NCI-H1092 treated with DMSO at 0.1 percent for 48 hours (cell line): ENCODE measurements at regions not wholly inside any gene's neighbourhood (a gene's known extent, or its start where the extent isn't known, plus 50 kb on each side); places are given as distances from the start of the nearest gene placed in this dataset.
"Not testable (repeated sequence)": the region's sequence is repeated elsewhere in the genome, so short reads cannot be mapped to it uniquely, and the experiment has no call there.

Experiments used
- DNase-seq: peaks from one replicate; lab custom pipeline; 2025; lab: John Stamatoyannopoulos, UW

GRCh38 chr2:56803596-56803995, 619.8 kb downstream of the CCDC85A start:
- DNase-seq = no peak

DNA sequence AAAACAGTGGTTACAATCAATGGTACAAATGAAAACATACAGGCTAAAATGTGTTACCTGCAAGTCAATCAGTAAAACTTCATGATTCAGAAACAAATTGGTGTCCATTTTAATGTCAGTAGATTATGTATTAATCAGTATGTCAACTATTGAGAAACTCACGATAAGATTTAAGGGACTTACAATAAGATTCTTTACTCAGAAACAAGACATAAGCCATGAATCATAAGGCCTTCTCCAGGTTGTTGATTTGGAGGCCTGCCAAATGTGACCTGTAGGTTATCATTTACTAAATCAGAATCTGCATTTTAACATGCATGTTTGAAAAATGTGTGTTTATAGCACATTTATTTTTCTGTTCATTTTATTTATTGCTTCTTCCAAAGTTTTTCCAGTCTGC, 623.1 kb downstream of the CCDC85A start:
- DNase-seq = no peak

- no peak for DNase-seq
Observed at GRCh38 chr2:56807861-56808260, 624.1 kb downstream of the CCDC85A start.

DNA sequence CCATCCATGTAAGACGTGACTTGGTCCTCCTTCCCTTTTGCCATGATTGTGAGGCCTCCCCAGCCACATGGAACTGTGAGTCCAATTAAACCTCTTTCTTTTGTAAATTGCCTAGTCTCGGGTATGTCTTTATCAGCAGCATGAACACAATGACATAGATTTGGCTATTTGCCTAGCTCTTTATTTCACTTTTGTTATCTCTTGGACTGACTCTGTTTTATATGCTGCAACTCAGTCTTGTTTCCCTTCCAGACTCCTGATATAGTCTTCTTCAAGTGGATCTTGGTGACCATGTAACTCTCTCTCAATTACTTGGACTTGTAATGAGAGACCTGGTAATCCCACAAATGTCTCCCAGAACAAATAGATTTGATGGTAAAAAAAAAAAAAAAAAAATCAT, 627.6 kb downstream of the CCDC85A start:
- DNase-seq = no peak

DNA sequence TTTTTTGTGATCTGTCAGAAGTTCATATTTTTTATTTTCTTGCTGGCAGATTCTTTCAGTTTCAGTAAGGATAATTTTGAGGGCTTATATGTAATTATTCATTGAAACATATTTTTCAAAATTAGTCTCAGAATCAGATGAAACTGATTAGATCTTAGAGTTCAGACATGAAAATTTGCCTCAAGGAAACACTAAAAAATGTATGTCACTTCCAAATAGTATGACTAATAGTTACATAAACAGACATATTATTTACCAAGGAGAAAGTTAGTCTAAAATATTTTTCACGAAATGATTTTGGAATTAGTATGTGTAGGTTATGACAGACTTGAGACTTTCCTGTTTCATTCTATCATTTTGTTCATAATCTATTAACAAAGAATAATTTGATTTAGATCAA, 628.6 kb downstream of the CCDC85A start:
- DNase-seq = no peak

DNA sequence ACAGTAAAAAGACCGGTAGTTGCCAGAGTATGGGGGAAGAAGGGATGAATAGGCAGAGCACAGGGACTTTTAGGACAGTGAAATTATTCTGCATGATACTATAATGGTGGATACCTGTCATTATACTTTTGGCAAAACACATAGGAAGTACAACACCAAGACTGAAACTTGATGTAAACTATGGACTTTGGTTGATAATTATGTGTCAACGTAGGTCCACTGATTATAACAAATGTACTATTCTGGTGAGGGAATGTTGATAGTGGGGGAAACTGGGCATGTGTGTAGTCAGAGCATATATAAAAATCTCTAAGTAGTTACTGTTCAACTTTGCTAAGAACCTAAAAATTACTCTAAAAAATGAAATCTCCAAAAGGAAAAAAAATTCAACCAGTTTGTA, 629.7 kb downstream of the CCDC85A start:
- no peak for DNase-seq

DNA sequence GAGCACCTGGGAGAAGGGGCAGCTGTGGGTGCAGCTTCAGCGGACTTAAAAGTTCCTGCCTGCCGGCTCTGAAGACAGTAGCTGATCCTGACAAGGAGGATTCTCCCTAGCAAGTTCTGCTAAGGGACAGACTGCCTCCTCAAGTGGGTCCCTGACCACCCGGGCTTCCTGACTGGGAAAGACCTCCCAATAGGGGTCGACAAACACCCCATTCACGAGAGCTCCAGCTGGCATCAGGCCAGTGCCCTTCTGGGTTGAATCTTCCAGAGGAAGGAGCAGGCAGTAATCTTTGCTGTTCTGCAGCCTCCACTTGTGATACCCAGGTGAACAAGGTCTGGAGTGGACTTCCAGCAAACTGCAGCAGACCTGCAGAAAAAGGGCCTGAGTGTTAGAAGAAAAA, 632.9 kb downstream of the CCDC85A start:
- no peak for DNase-seq

- no peak for DNase-seq
Observed at GRCh38 chr2:56831780-56832179, 648.0 kb downstream of the CCDC85A start.

- DNase-seq = no peak
Observed at GRCh38 chr2:56834686-56835085, 650.9 kb downstream of the CCDC85A start.

- DNase-seq = not testable (repeated sequence)
Observed at GRCh38 chr2:56840009-56840408, 656.2 kb downstream of the CCDC85A start.

DNA sequence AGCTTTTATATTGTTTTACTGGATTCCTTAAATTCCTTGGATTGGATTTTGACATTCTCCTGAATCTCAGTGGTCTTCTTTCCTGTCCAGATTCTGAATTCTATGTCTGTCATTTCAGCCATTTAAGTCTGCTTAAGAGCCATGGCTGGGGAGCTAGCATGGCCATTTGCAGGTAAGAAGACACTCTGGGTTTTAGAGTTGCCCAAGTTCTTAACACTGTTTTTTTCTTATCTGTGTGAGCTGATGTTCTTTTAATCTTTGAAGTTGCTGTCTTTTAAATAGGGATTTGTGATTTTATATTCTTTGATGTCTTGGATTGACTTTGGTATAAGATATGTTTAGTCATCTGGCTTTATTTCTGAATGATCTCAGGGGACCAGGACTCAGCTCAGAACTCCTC, 677.2 kb downstream of the CCDC85A start:
- no peak for DNase-seq

GRCh38 chr2:56871644-56872043, 687.9 kb downstream of the CCDC85A start:
- DNase-seq = no peak

DNA sequence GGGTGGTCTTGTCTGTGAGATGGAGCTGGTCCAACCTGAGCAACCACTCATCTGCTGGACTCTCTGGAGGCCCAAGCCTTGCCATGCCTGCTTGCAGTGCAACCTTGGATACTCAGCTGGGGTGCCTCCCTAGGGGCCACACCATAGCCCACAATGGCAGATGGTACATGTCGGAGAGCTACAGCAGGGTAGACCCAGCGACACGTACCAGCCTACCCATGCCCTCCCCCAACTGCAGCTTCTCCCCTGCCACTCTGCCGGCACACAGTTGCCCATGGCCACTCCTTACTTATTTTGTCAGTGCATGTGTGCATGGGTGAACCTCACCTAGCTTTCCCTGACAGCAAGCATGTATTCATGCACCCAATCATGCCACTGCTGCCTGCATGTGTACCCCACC, 690.9 kb downstream of the CCDC85A start:
- no peak for DNase-seq

GRCh38 chr2:56889738-56890137, 705.9 kb downstream of the CCDC85A start:
- no peak for DNase-seq

- no peak for DNase-seq
Observed at GRCh38 chr2:56892382-56892781, 708.6 kb downstream of the CCDC85A start.

GRCh38 chr2:56898986-56899385, 715.2 kb downstream of the CCDC85A start:
- DNase-seq = no peak

DNA sequence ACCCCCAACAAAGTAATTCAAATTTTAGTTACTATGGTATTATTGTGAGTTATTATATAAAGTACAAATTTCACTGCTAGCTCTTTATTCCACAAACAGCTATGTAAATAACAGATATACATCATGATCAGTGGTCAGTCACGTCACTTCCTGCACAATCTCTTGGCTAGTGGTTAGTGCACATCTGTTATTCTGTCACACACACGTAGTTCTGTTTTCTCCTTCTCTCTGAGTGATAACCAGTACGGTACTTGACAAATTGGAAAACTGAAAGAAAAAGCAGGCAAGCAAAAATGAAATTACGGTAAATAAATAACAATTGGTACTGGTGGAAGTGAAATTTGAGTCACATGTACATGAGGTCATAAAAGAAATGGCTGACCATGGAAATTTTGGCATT, 728.7 kb downstream of the CCDC85A start:
- DNase-seq = no peak

DNA sequence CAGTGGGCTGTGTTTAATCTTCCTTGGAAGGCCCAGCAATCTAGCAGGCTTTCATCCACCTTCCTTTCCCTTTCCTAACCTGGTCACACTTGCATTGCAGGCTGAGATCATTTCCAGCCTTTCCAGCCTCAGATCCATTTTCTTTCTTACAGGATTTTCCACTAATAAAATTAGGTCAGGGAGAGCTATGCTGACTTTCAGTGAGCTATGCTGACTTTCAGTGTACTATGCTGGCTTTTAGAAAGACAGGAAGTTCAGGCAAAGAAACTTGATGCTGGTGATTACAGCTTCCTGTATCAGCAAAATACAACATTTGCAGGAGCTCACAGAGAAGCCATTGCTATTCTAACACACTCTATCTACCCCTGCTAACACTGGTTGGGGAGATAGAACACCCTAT, 735.0 kb downstream of the CCDC85A start:
- no peak for DNase-seq

DNA sequence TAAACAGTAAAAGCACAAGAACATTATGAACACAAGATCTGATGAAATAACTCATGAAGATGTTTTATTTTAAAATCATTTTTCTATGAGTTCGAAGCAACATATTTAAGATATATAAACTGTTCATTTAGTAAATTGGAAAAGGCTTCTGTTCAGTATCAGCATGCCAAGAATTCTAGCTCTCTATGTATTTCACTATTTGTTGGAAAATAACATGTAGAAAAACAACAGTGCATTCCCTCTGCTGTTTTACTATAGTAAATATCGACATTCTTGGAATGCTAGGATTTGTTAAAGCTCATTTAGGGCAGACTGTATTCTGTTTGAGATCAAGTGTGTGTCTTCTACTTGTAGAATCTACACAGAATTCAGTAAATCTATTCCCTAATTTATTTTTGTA, 750.2 kb downstream of the CCDC85A start:
- DNase-seq = no peak

DNA sequence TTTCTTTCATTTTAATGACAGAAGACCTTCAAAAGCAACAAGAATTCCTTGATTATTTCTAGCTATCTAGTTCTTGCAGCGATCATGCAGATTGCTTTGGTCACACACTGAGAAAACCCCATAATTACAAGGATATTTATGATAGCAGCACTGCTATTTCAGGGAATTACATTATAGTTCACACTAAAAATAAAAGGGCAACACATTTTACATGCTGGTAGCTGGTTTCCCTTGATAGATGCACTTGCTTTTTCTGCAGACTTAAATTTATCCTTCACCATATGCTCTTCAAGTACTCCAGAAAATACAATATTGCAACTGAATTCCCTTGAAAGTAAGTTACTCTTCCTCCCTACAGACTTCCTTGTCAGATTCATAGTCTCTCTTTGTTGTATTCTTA, 751.1 kb downstream of the CCDC85A start:
- no peak for DNase-seq

DNA sequence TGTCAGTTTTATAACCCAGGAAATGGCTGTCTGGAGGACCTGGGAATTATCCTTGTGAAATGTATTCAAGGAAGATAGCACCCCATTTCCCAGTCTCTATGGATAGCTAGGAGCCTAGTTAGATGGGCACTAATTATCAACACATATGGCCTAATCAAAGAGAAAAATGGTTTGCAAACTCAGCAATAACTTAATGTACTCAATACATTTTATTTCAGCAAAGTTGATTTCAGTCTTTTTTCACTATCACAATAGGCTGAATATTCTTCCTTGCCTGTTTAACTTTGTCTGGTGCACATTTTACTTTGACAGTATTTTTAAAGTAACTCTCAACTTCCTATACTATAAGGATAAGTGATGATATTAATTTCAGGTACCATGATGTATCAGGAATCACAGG, 756.3 kb downstream of the CCDC85A start:
- DNase-seq = no peak

- DNase-seq = no peak
Observed at GRCh38 chr2:56952871-56953270, 769.1 kb downstream of the CCDC85A start.

DNA sequence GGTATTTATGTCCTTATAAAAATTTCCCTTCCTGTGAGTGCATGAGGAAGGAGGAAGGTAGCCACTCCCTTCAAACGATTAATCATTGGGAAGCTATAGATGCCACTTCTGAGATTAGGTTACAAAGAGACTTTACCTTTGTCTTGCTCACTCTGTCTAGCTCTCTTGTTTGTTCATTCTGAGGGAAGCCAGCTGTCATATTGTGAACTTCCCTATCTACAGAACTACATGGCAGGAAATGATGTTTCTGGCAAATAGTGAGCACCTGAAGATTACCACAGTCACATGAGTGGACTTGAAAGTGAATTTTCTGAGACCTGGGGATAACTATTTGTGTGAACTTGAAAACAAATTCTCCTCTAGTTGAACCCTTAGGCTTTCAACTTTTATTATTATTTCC, 776.8 kb downstream of the CCDC85A start:
- peak; percentile 1 for DNase-seq

DNA sequence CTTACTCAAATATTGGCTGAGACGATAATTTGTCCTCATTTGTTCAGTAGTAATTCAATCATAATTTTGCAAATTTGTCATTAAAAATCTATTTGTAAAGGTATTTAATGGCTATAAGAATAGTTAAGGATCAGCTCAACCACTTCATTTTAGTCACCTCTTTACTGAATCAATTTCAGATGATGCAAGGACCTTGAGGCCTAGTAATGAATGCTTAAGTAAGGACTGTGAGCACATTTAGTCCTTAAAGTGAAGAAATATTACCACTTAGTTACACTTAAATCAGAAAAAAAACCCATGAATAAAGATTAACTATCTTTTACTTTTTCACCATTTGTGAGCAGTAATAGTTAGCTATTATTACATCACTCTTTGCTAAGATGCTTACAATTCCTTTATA, 778.9 kb downstream of the CCDC85A start:
- no peak for DNase-seq

DNA sequence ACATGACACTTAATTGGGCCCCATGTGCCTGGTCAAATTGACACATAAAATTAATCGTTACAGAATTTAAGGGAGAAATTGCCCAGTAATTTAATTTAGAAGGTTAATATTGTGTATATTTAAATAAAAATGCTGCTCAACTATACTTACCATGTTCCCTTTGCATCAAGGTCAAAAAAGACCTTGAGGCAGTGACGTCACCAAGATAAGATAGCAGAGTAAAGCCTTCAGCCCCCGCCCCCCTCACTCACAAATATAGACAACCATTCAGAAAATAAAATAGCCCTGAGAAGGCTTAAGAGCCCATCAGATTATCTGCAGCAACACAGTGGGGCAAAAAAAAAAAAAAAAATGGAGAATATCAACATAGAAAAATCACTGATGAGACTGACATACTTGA, 785.7 kb downstream of the CCDC85A start:
- DNase-seq = no peak
